SK-N-SH (cell line): ENCODE measurements at regions not wholly inside any gene's neighbourhood (a gene's known extent, or its start where the extent isn't known, plus 50 kb on each side); places are given as distances from the start of the nearest gene placed in this dataset.
"Not testable (repeated sequence)": the region's sequence is repeated elsewhere in the genome, so short reads cannot be mapped to it uniquely, and the experiment has no call there.

ENCODE experiments used
- CTCF ChIA-PET: fragments of 300-600, 350-600 bp; formaldehyde crosslinking; extraction: SDS; loops from one replicate; lab custom pipeline; 2021; lab: Yijun Ruan, JAX
- POLR2A ChIA-PET: fragments of 350-600 bp; sonication (Branson Sonifier 250); formaldehyde crosslinking; extraction: SDS; loops from one replicate; lab custom pipeline; 2020; ENCODE audit warnings: antibody characterized with exemption, inconsistent platforms; lab: Yijun Ruan, JAX
- DNase-seq: peaks from one replicate; pipeline ENCODE4 v3.0.0; 2012
- H2AFZ ChIP-seq: fragments of 200-600 bp; sonication (generic); 2 replicates; pipeline ENCODE4 v1.8.1; 2016; ENCODE audit warnings: antibody characterized with exemption, mild to moderate bottlenecking, low read depth
- H3F3A ChIP-seq: fragments of 200-600 bp; sonication (generic); replicated peaks from 2 replicates; pipeline ENCODE3; 2016; ENCODE audit warnings: antibody characterized with exemption, mild to moderate bottlenecking; ENCODE audit not compliant: insufficient read depth
- H3K27ac ChIP-seq, 2 experiments: fragments of 200-500 bp in 1 of 2; fragments of 200-600 bp in 1 of 2; sonication (Bioruptor generic) in 1 of 2; sonication (generic), shearing (Covaris generic) in 1 of 2; 2 replicates each; pipeline versions ENCODE4 v1.5.1 to v1.6.1; 2014 to 2016; ENCODE audit warnings: low read depth in 2 of 2, inconsistent platforms in 1 of 2, low read length in 1 of 2, mild to moderate bottlenecking in 1 of 2, mixed read lengths in 1 of 2
- H3K27me3 ChIP-seq: fragments of 200-600 bp; sonication (generic), shearing (Covaris generic); 2 replicates; pipeline ENCODE4 v1.6.1; 2016; ENCODE audit warnings: mixed run types; ENCODE audit not compliant: insufficient read depth
- H3K36me3 ChIP-seq, 2 experiments: fragments of 200-500 bp in 1 of 2; fragments of 200-600 bp in 1 of 2; sonication (Bioruptor generic) in 1 of 2; sonication (generic) in 1 of 2; replicated peaks in 1 of 2; 2 replicates each; pipeline versions ENCODE3 to v1.5.1; 2014 to 2016; ENCODE audit warnings: low read length in 1 of 2, mild to moderate bottlenecking in 1 of 2; ENCODE audit not compliant: insufficient read depth in 2 of 2, control insufficient read depth in 1 of 2
- H3K4me1 ChIP-seq, 2 experiments: fragments of 200-500 bp in 1 of 2; fragments of 200-600 bp in 1 of 2; sonication (Bioruptor generic) in 1 of 2; sonication (generic), shearing (Covaris generic) in 1 of 2; 2 replicates each; pipeline versions ENCODE4 v1.5.1 to v1.6.1; 2014 to 2016; ENCODE audit warnings: low read depth in 1 of 2, low read length in 1 of 2, mixed run types in 1 of 2; ENCODE audit not compliant: insufficient read depth in 2 of 2, control insufficient read depth in 1 of 2
- H3K4me2 ChIP-seq: fragments of 200-600 bp; sonication (generic), shearing (Covaris generic); 2 replicates; pipeline ENCODE4 v1.6.1; 2017; ENCODE audit warnings: mixed run types
- H3K4me3 ChIP-seq, 2 experiments: fragments of 200-500 bp in 1 of 2; fragments of 200-600 bp in 1 of 2; sonication (Bioruptor generic) in 1 of 2; sonication (generic), shearing (Covaris generic) in 1 of 2; 2 replicates each; pipeline versions ENCODE4 v1.5.1 to v1.8.1; 2014 to 2016; ENCODE audit warnings: low read depth in 2 of 2, inconsistent platforms in 1 of 2, low read length in 1 of 2, mild to moderate bottlenecking in 1 of 2, mixed read lengths in 1 of 2, moderate library complexity in 1 of 2
- H3K79me2 ChIP-seq: fragments of 200-600 bp; sonication (generic); 2 replicates; pipeline ENCODE4 v1.8.1; 2017; ENCODE audit warnings: mild to moderate bottlenecking; ENCODE audit not compliant: insufficient read depth
- H3K9ac ChIP-seq: fragments of 200-600 bp; sonication (generic); 2 replicates; pipeline ENCODE4 v1.6.1; 2017; ENCODE audit warnings: mixed run types
- H3K9me2 ChIP-seq: fragments of 200-600 bp; sonication (generic); 2 replicates; pipeline ENCODE4 v1.6.1; 2017; ENCODE audit warnings: mixed run types
- H3K9me3 ChIP-seq: fragments of 200-600 bp; sonication (generic); 2 replicates; pipeline ENCODE4 v1.6.1; 2017; ENCODE audit warnings: mixed run types, mild to moderate bottlenecking, moderate library complexity
- H4K20me1 ChIP-seq: fragments of 200-600 bp; sonication (generic); 2 replicates; pipeline ENCODE4 v1.6.1; 2017; ENCODE audit warnings: mild to moderate bottlenecking, mixed run types; ENCODE audit not compliant: insufficient read depth
- CTCF ChIP-seq: fragments of 200-600 bp; sonication (generic); IDR thresholded peaks from 2 replicates; pipeline ENCODE4 v1.6.1; 2017; ENCODE audit warnings: antibody characterized with exemption, mild to moderate bottlenecking, moderate library complexity
- MXI1 ChIP-seq: IDR thresholded peaks from 2 replicates; pipeline ENCODE4 v1.6.1; 2012; ENCODE audit warnings: mild to moderate bottlenecking, low read depth, low read length, improper control_type of control experiment
- RAD21 ChIP-seq: IDR thresholded peaks from 2 replicates; pipeline ENCODE4 v1.6.1; 2012; ENCODE audit warnings: mild to moderate bottlenecking, low read length
- SMC3 ChIP-seq: IDR thresholded peaks from 2 replicates; pipeline ENCODE4 v1.6.1; 2012; ENCODE audit warnings: low read depth, low read length, improper control_type of control experiment
- WGBS: methylation state at CpG from one replicate; pipeline ENCODE4 v1.1.6; 2017; ENCODE audit warnings: low lambda C conversion rate; 5-methylcytosine and 5-hydroxymethylcytosine counted together

- H3K4me3 ChIP-seq = no peak overlapping the region
- H3K4me2 ChIP-seq = no peak overlapping the region
- CTCF ChIA-PET = interaction anchor here (0.6 to 10.5 kb wide), 43 partner anchors 11 to 724 kb away, joined by 3 to 174 read pairs (median 5); partner anchors contain the start of gene EPHB6
- no peak overlapping the region for H3K27ac ChIP-seq
- DNase-seq = peak; percentile 67
- H3K9me2 ChIP-seq = no peaks in the 10 kb centered on the region
- WGBS = 29% methylated on average over 8 of the region's 8 CpGs
- no peak overlapping the region for H3K9ac ChIP-seq
- no peaks in the 10 kb centered on the region for H3F3A ChIP-seq
- H3K36me3 ChIP-seq = no peaks in the 10 kb centered on the region
- H4K20me1 ChIP-seq = no peaks in the 10 kb centered on the region
- no peaks in the 10 kb centered on the region for H3K9me3 ChIP-seq
- H3K27me3 ChIP-seq = peaks cover 21% of the 10 kb centered on the region; the same call in 1 of the 2 replicates
- no peak overlapping the region for H2AFZ ChIP-seq
- no peak for TF ChIP-seq MXI1
- peak; percentile 69 for TF ChIP-seq RAD21
- peak; percentile 95 for TF ChIP-seq CTCF
- TF ChIP-seq SMC3 = peak; percentile 48
- POLR2A ChIA-PET = no interaction called here
- H3K79me2 ChIP-seq = no peaks in the 10 kb centered on the region
- peaks cover 0 to 3% of the 10 kb centered on the region in 2 experiments; a peak in 1 of 4 replicates for H3K4me1 ChIP-seq
Measured at GRCh38 chr7:142496545-142496991, 238.7 kb upstream of the PRSS58 start.

GRCh38 chr7:142495879-142496278 is 238.0 kb upstream of the PRSS58 start:
- CTCF ChIA-PET = interaction anchor here (0.6 to 10.5 kb wide), 28 partner anchors 12 to 318 kb away, joined by 3 to 174 read pairs (median 7); no protein-coding TSS in a partner anchor
- H4K20me1 ChIP-seq, DNase-seq, H3K27ac ChIP-seq, H3K4me2 ChIP-seq, POLR2A ChIA-PET, H3F3A ChIP-seq, H3K4me3 ChIP-seq, H3K9me2 ChIP-seq, H2AFZ ChIP-seq, H3K9ac ChIP-seq, H3K36me3 ChIP-seq, H3K79me2 ChIP-seq, H3K9me3 ChIP-seq, H3K4me1 ChIP-seq: not testable (repeated sequence)
- H3K27me3 ChIP-seq = peaks cover 17% of the 10 kb centered on the region; the same call in 1 of the 2 replicates
- 41% methylated on average over 3 of the region's 3 CpGs for WGBS

GRCh38 chr7:142495301-142495700 is 237.4 kb upstream of the PRSS58 start:
- H2AFZ ChIP-seq, H3K9ac ChIP-seq, H3K4me2 ChIP-seq, H3K79me2 ChIP-seq, H3K27ac ChIP-seq, H4K20me1 ChIP-seq, H3F3A ChIP-seq, DNase-seq, H3K9me3 ChIP-seq, H3K4me1 ChIP-seq, H3K4me3 ChIP-seq, H3K36me3 ChIP-seq, POLR2A ChIA-PET, H3K9me2 ChIP-seq: not testable (repeated sequence)
- CTCF ChIA-PET = interaction anchor here (1.1 to 10.5 kb wide), 17 partner anchors 12 to 318 kb away, joined by 3 to 174 read pairs (median 10); no protein-coding TSS in a partner anchor
- peaks cover 15% of the 10 kb centered on the region; the same call in 1 of the 2 replicates for H3K27me3 ChIP-seq
